ENCODE measurements at regions not wholly inside any gene's neighbourhood (a gene's known extent, or its start where the extent isn't known, plus 50 kb on each side); places are given as distances from the start of the nearest gene placed in this dataset.
"Not testable (repeated sequence)": the region's sequence is repeated elsewhere in the genome, so short reads cannot be mapped to it uniquely, and the experiment has no call there.

DNA sequence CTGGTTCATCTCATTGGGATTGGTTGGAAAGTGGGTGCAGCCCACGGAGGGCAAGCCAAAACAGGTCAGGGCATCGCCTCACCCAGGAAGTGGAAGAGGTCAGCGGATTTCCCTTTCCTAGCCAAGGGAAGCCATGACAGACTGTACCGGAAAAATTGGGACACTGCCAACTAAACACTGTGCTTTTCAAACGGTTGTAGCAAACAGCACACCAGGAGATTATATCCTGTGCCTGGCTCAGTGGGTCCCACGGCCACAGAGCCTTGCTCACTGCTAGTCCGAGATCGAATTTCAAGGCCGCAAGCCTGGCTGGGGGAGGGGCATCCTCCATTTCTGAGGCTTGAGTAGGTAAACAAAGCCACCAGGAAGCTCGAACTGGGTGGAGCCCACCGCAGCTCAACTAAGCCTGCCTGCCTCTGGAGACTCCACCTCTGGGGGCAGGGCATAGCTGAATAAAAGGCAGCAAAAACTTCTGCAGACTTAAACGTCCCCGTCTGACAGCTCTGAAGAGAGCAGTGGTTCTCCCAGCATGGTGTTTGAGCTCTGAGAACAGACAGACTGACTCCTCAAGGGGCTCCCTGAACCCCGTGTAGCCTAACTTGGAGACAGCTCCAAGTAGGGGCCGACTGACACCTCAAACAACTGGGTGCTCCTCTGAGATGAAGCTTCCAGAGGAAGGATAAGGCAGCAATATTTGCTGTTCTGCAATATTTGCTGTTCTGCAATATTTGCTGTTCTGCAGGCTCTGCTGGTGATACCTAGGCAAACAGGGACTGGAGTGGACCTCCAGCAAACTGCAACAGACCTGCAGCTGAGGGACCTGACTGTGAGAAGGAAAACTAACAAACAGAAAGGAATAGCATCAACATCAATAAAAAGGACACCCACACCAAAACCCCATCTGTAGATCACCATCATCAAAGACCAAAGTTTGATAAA lies 191.0 kb upstream of the IRAK1BP1 start:
- DNase-seq, result not testable (repeated sequence)

GRCh38 chr6:78688668-78689067 lies 178.7 kb upstream of the IRAK1BP1 start:
- DNase-seq, result no peak

- no peak for DNase-seq
Observed at GRCh38 chr6:78693835-78694234, 173.5 kb upstream of the IRAK1BP1 start.

- not testable (repeated sequence) for DNase-seq
Observed at GRCh38 chr6:78694628-78695027, 172.7 kb upstream of the IRAK1BP1 start.

DNA sequence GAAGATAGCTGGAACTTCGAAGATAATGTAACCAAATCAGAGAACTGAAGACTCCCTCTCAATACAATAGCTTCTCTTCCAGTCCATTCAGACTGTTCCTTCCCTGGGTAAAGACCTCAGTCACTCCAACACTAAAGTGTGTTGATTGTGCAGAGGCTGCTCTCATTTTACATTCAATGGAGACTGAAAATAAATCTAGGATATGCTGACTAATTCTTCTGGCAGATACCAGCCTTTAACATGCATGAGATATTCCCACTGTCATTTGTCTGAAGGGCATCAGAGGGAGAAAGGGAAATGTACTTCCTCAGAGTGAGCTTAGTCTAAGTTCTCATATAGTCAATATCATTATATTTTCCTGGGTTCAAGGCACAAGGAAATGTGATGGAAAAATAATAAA lies 166.4 kb upstream of the IRAK1BP1 start:
- DNase-seq, result no peak

GRCh38 chr6:78701407-78701806 lies 165.9 kb upstream of the IRAK1BP1 start:
- DNase-seq, result no peak

- peak in 1 of 2 experiments; percentile 28 for DNase-seq
Observed at GRCh38 chr6:78709021-78709420, 158.3 kb upstream of the IRAK1BP1 start.

GRCh38 chr6:78713564-78713963 lies 153.8 kb upstream of the IRAK1BP1 start:
- DNase-seq, result no peak

- DNase-seq, result no peak
Observed at GRCh38 chr6:78744144-78744543, 123.2 kb upstream of the IRAK1BP1 start.

GRCh38 chr6:78746457-78746856 lies 120.9 kb upstream of the IRAK1BP1 start:
- DNase-seq, result no peak

GRCh38 chr6:78749326-78749725 lies 118.0 kb upstream of the IRAK1BP1 start:
- no peak for DNase-seq

DNA sequence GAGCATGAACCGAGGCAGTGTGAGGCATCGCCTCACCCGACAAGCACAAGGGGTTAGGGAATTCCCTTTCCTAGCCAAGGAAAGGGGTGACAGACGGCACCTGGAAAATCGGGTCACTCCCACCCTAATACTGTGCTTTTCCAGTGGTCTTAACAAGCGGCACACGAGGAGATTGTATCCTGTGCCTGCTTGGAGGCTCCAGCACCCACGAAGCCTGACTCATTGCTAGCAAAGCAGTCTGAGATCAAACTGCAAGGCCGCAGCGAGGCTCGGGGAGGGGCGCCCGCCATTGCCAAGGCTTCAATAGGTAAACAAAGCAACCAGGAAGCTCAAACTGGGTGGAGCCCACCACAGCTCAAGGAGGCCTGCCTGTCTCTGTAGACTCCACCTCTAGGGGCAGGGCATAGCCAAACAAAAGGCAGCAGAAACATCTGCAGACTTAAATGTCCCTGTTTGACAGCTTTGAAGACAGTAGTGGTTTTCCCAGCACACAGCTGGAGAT lies 109.0 kb upstream of the IRAK1BP1 start:
- not testable (repeated sequence) for DNase-seq

DNA sequence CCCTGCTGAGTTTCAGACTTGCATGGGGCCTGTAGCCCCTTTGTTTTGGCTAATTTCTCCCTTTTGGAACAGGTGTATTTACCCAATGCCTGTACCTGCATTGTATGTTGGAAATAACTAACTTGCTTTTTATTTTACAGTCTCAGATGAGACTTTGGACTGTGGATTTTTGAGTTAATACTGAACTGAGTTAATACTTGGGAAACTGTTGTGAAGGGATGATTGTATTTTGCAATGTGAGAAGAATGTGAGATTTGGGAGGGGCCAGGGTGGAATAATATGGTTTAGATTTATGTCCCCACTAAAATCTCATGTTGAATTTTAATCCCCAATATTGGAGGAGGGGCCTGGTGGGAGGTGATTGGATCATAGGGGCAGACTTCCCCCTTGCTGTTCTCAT lies 99.1 kb upstream of the IRAK1BP1 start:
- DNase-seq, result no peak

DNA sequence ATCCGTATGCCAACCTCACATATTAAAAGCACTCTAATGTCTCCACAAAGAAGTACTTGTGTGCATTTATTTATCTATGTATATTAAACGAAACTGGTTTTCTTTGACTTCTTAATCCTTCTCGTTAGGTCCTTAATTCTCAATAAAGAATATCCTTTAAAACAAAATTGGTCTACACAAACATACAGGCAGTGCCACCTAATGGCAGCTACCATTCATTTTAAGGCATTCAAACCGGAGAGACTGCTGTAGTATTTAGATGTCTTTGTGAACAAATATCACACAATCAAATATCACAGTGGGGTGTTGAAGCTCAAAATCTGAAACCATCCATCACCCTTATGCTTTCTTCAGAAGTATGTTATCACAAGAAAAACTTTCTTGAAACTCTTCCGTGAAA lies 96.6 kb upstream of the IRAK1BP1 start:
- DNase-seq, result peak in 1 of 2 experiments; percentile 18

DNA sequence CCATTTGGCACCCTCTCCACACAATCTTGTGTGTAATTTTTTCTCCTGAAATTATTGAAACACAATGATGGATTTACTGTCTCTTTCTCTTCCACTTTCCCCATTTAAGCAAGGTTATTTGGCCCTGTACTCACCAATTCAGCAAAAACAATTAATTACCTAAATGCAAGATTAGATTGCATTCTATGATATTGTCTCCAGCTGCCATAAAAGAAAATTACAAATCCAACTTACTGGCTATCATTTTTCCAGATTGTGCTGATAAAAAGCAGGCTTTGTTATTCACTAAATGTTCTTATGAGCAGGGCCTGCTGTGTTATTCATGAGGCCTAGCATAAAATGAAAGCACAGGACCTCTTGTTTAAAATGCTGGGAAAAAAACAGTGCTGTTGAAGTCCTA lies 95.8 kb upstream of the IRAK1BP1 start:
- no peak for DNase-seq

DNA sequence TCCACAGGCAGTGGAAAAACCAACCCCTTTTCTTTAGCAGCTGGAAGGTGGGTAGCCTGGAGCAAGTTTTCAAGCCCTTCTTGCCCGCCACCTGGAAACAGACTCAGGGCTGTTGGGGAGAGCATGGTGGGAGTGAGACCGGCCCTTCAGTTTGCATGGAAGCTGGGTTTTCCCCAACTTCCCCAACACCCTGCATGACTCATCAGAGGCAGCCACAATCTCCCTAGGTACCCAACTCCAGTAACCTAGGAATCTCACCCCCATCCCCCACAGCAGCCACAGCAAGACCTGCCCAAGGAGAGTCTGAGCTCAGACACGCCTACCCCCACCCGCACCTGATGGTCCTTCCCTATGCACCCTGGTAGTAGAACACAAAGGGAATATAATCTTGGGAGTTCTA lies 86.3 kb upstream of the IRAK1BP1 start:
- DNase-seq, result no peak

DNA sequence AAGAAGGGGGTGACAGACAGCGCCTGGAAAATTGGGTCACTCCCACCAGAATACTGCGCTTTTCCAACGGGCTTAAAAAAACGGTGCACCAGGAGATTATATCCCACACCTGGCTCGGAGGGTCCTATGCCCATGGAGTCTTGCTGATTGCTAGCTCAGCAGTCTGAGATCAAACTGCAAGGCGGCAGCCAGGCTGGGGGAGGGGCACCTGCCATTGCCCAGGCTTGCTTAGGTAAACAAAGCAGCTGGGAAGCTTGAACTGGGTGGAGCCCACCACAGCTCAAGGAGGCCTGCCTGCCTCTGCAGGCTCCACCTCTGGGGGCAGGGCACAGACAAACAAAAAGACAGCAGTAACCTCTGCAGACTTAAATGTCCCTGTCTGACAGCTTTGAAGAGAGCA lies 84.0 kb upstream of the IRAK1BP1 start:
- not testable (repeated sequence) for DNase-seq

DNA sequence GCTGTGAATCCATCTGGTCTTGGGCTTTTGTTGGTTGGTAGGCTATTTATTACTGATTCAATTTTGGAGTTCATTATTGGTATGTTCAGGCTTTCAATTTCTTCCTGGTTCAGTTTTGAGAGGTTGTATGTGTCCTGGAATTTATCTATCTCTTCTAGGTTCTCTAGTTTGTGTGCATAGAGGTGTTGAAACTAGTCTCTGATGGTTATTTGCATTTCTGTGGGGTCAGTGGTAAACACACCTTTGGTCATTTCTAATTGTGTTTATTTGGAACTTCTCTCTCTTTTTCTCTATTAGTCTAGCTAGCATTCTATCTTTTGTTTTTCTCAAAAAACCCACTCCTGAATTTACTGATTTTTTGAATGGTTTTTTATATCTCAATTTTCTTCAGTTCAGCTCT lies 70.1 kb upstream of the IRAK1BP1 start:
- DNase-seq, result no peak

- no peak for DNase-seq
Observed at GRCh38 chr6:78799682-78800081, 67.7 kb upstream of the IRAK1BP1 start.

GRCh38 chr6:78806792-78807191 lies 60.6 kb upstream of the IRAK1BP1 start:
- DNase-seq, result not testable (repeated sequence)

DNA sequence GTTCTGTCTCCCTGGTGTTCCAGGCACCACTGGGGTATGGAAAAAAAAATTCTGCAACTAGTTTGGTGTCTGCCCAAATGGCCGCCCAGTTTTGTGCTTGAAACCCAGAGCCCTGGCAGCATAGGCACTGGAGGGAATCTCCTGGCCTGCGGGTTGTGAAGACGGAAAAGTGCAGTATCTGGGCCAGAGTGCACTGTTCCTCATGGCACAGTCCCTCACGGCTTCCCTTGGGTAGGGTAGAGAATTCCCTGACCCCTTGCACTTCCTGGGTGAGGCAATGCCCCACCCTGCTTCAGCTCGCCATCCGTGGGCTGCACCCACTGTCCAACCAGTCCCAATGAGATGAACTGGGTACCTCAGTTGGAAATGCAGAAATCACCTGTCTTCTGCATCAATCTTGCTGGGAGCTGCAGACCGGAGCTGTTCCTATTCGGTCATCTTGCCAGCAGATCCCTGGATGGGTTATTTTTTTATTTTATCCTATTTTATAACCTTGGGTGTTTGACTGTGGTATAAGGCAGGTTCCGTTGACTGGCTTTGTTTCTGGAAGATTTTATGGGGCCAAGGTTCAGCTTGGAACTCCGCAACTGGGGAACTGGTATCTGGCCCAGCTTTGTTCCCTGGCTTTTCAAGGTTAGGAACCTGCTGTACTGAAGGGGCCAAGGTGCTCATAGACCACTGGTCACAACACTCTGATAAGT lies 59.5 kb upstream of the IRAK1BP1 start:
- not testable (repeated sequence) for DNase-seq

- DNase-seq, result no peak
Observed at GRCh38 chr6:78808356-78808891, 58.9 kb upstream of the IRAK1BP1 start.

DNA sequence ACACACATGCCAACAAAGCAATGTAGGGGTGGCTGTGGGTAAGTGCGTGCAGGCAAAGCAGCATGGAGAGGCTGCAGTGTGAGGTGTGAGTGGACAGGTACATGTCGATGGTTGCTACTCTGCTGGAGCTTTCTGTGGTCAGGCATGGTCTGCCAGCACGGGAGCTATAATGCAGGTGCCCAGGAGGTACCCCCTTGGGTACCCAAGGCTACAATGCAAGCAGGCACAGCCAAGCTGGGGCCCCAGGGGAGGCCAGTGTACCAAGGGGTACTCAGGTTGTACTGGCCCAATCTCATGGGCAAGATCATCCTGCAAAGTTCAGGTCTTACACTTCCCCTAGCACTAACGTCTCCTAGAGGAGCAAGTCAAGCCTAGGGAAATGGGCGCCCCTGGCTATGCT lies 58.4 kb upstream of the IRAK1BP1 start:
- DNase-seq, result no peak

GRCh38 chr6:78810146-78810545 lies 57.2 kb upstream of the IRAK1BP1 start:
- peak; percentile 54 to 69 for DNase-seq

Measured in Kasumi-1 (cell line).